ENCODE measurements at regions not wholly inside any gene's neighbourhood (a gene's known extent, or its start where the extent isn't known, plus 50 kb on each side); places are given as distances from the start of the nearest gene placed in this dataset.
"Not testable (repeated sequence)": the region's sequence is repeated elsewhere in the genome, so short reads cannot be mapped to it uniquely, and the experiment has no call there.

DNA sequence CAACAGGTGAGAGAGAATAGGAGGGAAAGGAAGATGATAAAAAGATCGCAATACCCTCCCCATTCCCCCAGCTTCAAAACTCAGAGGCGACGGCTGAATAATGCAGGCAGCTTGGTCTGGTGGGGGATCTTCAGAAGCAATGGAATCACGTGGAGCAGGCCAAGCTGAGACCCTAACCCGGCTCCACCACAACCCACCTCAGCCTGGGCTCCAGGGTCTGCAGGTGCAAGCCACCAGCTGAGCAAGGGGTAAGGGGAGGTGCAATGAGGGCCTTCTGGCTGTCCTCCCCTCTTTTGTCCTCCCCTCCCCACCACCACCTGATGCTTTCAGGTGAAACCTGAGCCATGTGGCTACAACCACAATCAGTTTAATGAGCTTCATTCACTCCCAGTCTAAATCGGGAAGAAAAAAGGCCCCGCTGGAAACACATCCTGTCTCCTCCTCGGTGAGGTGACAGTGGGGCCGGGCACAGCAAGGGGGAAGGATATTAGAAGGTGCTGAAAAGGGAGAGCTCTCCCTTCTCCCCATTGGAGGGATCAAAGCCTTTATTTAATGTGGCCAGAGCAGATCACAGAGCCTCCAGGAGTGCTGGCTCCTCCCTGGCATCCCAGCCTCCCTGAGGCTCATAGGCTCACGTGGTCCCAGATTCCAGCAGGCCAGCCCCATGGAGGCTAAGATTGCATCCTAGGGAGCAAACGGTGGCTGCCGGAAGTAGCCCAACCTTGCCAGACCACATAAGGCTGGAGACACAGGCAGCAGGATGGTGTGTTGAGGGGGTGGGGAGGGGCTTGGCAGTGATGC lies 261.0 kb downstream of the SOX9 start:
- Histone ChIP-seq H3K9ac (ENCODE audit: low read depth in 2 of 2, low read length in 2 of 2) (no peak overlapping the region), H3K27me3 (no peaks in the 10 kb centered on the region), H3K4me1 (no peaks in the 10 kb centered on the region), H3K4me3 (no peak overlapping the region), H3K27ac (no peak overlapping the region), H3K36me3 (no peaks in the 10 kb centered on the region), H3K9me3 (no peaks in the 10 kb centered on the region)
- intact Hi-C loops (cut with DNase I): no loop called here
- TF ChIP-seq, protein P1, sequence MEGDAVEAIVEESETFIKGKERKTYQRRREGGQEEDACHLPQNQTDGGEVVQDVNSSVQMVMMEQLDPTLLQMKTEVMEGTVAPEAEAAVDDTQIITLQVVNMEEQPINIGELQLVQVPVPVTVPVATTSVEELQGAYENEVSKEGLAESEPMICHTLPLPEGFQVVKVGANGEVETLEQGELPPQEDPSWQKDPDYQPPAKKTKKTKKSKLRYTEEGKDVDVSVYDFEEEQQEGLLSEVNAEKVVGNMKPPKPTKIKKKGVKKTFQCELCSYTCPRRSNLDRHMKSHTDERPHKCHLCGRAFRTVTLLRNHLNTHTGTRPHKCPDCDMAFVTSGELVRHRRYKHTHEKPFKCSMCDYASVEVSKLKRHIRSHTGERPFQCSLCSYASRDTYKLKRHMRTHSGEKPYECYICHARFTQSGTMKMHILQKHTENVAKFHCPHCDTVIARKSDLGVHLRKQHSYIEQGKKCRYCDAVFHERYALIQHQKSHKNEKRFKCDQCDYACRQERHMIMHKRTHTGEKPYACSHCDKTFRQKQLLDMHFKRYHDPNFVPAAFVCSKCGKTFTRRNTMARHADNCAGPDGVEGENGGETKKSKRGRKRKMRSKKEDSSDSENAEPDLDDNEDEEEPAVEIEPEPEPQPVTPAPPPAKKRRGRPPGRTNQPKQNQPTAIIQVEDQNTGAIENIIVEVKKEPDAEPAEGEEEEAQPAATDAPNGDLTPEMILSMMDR (IDR thresholded peaks at IDR 0.05): no peak
- no peak for DNase-seq

DNA sequence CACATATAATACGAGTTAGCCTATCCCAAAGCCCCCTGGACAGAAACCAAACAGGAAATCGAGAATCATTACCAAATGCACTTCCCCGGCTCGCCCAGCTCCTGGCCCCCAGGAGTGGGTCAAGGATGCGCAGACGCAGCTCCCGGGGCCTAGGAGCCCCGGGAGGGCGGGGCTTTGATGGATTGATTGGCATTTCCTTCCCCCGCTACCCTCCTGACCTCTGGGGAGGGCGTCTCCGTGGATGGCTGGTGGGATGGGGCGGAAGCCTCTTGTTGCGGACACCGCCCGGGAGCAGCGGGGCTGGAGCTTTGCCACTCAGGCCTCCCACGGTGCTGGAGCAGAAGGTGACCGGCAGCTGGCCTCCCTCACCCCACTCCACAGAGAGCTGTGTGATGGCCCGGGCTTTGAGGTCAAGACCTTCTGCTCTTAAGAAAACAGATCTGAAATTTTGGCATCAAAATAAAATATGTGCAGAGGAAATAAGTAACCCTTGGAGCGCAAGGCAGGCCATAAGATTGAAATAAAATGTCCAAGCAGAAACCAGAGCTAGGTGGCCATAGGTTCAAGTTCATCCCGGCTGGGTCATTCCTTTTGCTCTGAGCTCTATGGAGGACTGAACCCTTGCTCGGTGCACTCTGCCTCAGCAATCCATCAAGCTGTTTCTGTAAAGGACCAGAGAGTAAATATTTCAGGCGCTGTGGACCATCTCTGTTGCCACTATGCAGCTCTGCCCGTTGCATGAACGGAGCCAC lies 262.3 kb downstream of the SOX9 start:
- no peaks in the 10 kb centered on the region for H3K4me1 ChIP-seq
- no peak for DNase-seq
- H3K27me3 ChIP-seq: no peaks in the 10 kb centered on the region
- no peak overlapping the region for H3K4me3 ChIP-seq
- H3K36me3 ChIP-seq: no peaks in the 10 kb centered on the region
- no peaks in the 10 kb centered on the region for H3K9me3 ChIP-seq
- no peak overlapping the region for H3K27ac ChIP-seq
- TF ChIP-seq, protein P1 (IDR thresholded peaks at IDR 0.05): no peak
- intact Hi-C loops (cut with DNase I): no loop called here
- H3K9ac ChIP-seq (ENCODE audit: low read depth in 2 of 2, low read length in 2 of 2): no peak overlapping the region

DNA sequence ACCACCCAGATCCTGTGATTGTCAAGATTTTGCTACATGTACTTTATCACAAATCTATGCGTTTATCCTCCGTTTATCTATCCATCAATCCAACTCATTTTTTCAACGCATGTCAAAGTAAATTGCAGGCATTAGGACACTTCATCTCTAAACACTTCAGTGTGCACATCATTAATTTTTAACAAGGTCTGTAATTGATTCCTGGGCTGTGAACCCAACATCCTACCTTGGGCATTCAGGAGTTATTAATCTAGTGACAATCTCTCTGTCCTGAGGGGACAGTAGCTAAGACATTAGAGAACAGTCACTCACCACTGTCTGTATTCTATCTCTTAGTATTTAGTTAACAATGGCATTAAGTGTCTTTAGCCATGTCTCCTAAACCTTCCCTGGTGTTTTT lies 264.7 kb downstream of the SOX9 start:
- no peak overlapping the region for H3K27ac ChIP-seq
- H3K9ac ChIP-seq (ENCODE audit: low read depth in 2 of 2, low read length in 2 of 2): no peak overlapping the region
- H3K4me3 ChIP-seq: no peak overlapping the region
- H3K4me1 ChIP-seq: no peaks in the 10 kb centered on the region
- H3K27me3 ChIP-seq: no peaks in the 10 kb centered on the region
- intact Hi-C loops (cut with DNase I): no loop called here
- no peaks in the 10 kb centered on the region for H3K9me3 ChIP-seq
- H3K36me3 ChIP-seq: no peaks in the 10 kb centered on the region
- no peak for DNase-seq
- TF ChIP-seq, protein P1 (IDR thresholded peaks at IDR 0.05): no peak

DNA sequence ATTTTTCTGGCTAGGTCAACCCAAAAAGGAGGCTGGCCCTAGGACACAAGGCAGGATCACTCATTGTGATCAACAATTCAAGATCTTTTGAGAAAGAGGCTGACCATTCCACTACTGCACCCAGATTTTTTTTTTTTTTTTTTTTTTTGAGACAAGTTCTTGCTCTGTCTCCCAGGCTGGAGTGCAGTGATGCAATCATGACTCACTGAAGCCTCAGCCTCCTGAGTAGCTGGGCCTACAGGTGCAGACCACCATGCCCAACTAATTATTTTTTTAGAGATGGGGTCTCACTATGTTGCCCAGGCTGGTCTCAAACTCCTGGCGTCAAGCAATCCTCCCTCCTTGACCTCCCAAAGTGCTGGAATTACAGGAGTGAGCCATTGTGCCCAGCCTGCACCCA lies 265.4 kb downstream of the SOX9 start:
- H3K9ac ChIP-seq (ENCODE audit: low read depth in 2 of 2, low read length in 2 of 2); H3K4me3 ChIP-seq; H3K27ac ChIP-seq; H3K4me1 ChIP-seq; H3K9me3 ChIP-seq; intact Hi-C loops (cut with DNase I); H3K36me3 ChIP-seq; DNase-seq; H3K27me3 ChIP-seq: not testable (repeated sequence)

DNA sequence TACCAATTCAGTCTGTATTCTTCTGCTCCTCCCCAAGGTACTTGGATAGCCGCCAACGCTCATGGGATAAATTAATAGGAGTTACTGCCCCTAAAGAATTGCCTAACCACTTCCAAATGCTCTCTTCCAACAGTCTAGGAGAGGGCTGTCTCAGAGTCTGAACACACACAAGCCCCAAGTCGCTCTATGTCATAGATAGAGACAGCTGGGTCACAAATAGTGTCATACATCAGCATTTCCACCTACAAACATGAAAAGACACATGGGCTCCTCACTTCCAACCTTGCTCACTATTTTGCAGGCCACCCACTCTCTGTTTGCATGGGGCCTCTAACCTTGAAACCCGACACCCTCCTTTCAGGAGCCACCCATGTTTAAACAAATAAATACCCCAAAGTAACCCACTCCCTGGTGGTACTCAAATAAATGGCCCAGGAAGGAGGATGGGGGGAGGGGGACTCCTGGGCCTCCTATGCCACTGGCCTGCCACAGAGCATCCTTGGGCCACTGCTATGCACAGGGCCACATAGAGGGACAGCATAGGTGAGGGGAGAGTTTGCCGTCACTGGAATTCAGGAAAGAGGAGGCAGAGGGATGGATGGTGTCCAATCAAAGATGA lies 265.9 kb downstream of the SOX9 start:
- no peaks in the 10 kb centered on the region for H3K36me3 ChIP-seq
- intact Hi-C loops (cut with DNase I): no loop called here
- no peaks in the 10 kb centered on the region for H3K27me3 ChIP-seq
- H3K27ac ChIP-seq: no peak overlapping the region
- H3K9me3 ChIP-seq: no peaks in the 10 kb centered on the region
- H3K9ac ChIP-seq (ENCODE audit: low read depth in 2 of 2, low read length in 2 of 2): no peak overlapping the region
- H3K4me1 ChIP-seq: no peaks in the 10 kb centered on the region
- no peak for DNase-seq
- TF ChIP-seq, protein P1 (IDR thresholded peaks at IDR 0.05): no peak
- no peak overlapping the region for H3K4me3 ChIP-seq

Data from colonic mucosa (tissue), 4 donors.